ENCODE measurements at regions not wholly inside any gene's neighbourhood (a gene's known extent, or its start where the extent isn't known, plus 50 kb on each side); places are given as distances from the start of the nearest gene placed in this dataset.
A peak's percentile ranks its signal among the peaks of the same experiment; 100 is the strongest.

GRCh38 chr13:40126306-40127085 lies 471.0 kb downstream of the COG6 start:
- Mint-ChIP-seq H3K27me3 (ENCODE audit: insufficient read depth, low read depth, poor library complexity) (peaks cover 2% of the 10 kb centered on the region), H3K4me3 (no peak overlapping the region), H3K36me3 (ENCODE audit: low read depth) (0 out of 3 replicates have a peak, but pooled peaks cover 3% of the 10 kb centered on the region), H3K27ac (no peak overlapping the region), H3K9me3 (peaks cover 6% of the 10 kb centered on the region; the same call in 1 of the 3 replicates), H3K4me1 (peaks cover 29% of the 10 kb centered on the region)
- Histone ChIP-seq H3K27me3 (ENCODE audit: insufficient read depth) (no peaks in the 10 kb centered on the region), H2AFZ (no peak overlapping the region), H3F3A (replicated peaks; ENCODE audit: low read depth) (no peaks in the 10 kb centered on the region), H3K4me1 (ENCODE audit: insufficient read depth) (peaks cover 24% of the 10 kb centered on the region), H3K79me2 (replicated peaks; ENCODE audit: insufficient read depth) (no peaks in the 10 kb centered on the region), H3K36me3 (ENCODE audit: insufficient read depth) (no peaks in the 10 kb centered on the region), H3K9me2 (ENCODE audit: insufficient read depth) (peaks cover 7% of the 10 kb centered on the region; the same call in 1 of the 2 replicates), H3K27ac (ENCODE audit: low read depth) (no peak overlapping the region), H3K4me3 (no peak overlapping the region), H3K4me2 (no peak overlapping the region), H4K20me1 (replicated peaks; ENCODE audit: insufficient read depth) (no peaks in the 10 kb centered on the region)
- TF ChIP-seq STAT1 (IDR thresholded peaks at IDR 0.05; ENCODE audit: unreplicated experiment) (no peak), ZNF114 (CRISPR knock-in tag; IDR thresholded peaks at IDR 0.05) (no peak), ZNF462 (CRISPR knock-in tag; IDR thresholded peaks at IDR 0.05) (no peak), ETS1 (IDR thresholded peaks at IDR 0.05) (no peak), CTCF (conservative IDR thresholded peaks at IDR 0.05; ENCODE audit: low read depth in 2 of 2) (no peak), JUNB (IDR thresholded peaks at IDR 0.05; ENCODE audit: unreplicated experiment) (no peak)
- DNase-seq (ENCODE audit: low spot score) (no peak), ATAC-seq (0 out of 3 replicates have a peak, but pooled peaks have one; percentile 29)

All from GM23338 (cell line).